Stimulated activated CD4-positive, alpha-beta T cell treated with anti-CD3 and anti-CD28 coated beads, Interleukin-4, amount 100 ng/mL, for 48 hours (primary cell): ENCODE measurements at regions not wholly inside any gene's neighbourhood (a gene's known extent, or its start where the extent isn't known, plus 50 kb on each side); places are given as distances from the start of the nearest gene placed in this dataset.
A peak's percentile ranks its signal among the peaks of the same experiment; 100 is the strongest.
"Not testable (repeated sequence)": the region's sequence is repeated elsewhere in the genome, so short reads cannot be mapped to it uniquely, and the experiment has no call there.

ENCODE experiments used
- DNase-seq, 2 donors: peaks; one replicate each; pipeline ENCODE4 v3.0.0-alpha.2; 2020; ENCODE audit warnings: low read depth in 2 of 2

- no peak for DNase-seq
Measured at GRCh38 chr14:106652494-106652893, 1126.1 kb downstream of the TMEM121 start.

GRCh38 chr14:106657460-106657859 lies 1131.1 kb downstream of the TMEM121 start:
- peak; percentile 54 to 59 for DNase-seq

GRCh38 chr14:106658066-106658860 lies 1131.9 kb downstream of the TMEM121 start:
- not testable (repeated sequence) for DNase-seq

- DNase-seq, result peak; percentile 25 to 26
Measured at GRCh38 chr14:106661561-106661960, 1135.2 kb downstream of the TMEM121 start.

GRCh38 chr14:106662936-106663550 lies 1136.7 kb downstream of the TMEM121 start:
- no peak for DNase-seq

- DNase-seq, result peak; percentile 68 to 75
Measured at GRCh38 chr14:106663805-106664410, 1137.5 kb downstream of the TMEM121 start.

- DNase-seq, result peak; percentile 26 to 53
Measured at GRCh38 chr14:106665814-106666213, 1139.4 kb downstream of the TMEM121 start.

GRCh38 chr14:106666341-106666740 lies 1140.0 kb downstream of the TMEM121 start:
- DNase-seq, result no peak

GRCh38 chr14:106670011-106670410 lies 1143.6 kb downstream of the TMEM121 start:
- DNase-seq, result no peak

- DNase-seq, result not testable (repeated sequence)
Measured at GRCh38 chr14:106674093-106674492, 1147.7 kb downstream of the TMEM121 start.

GRCh38 chr14:106674509-106675125 lies 1148.2 kb downstream of the TMEM121 start:
- DNase-seq, result peak in 1 of 2 donors; percentile 72

- not testable (repeated sequence) for DNase-seq
Measured at GRCh38 chr14:106675716-106676115, 1149.3 kb downstream of the TMEM121 start.

GRCh38 chr14:106679776-106680175 lies 1153.4 kb downstream of the TMEM121 start:
- DNase-seq, result no peak

- DNase-seq, result no peak
Measured at GRCh38 chr14:106681161-106681560, 1154.8 kb downstream of the TMEM121 start.

GRCh38 chr14:106681568-106681967 lies 1155.2 kb downstream of the TMEM121 start:
- DNase-seq, result no peak

- DNase-seq, result no peak
Measured at GRCh38 chr14:106683631-106684030, 1157.2 kb downstream of the TMEM121 start.

- no peak for DNase-seq
Measured at GRCh38 chr14:106686533-106686932, 1160.2 kb downstream of the TMEM121 start.

- DNase-seq, result no peak
Measured at GRCh38 chr14:106690333-106690891, 1164.0 kb downstream of the TMEM121 start.

GRCh38 chr14:106691601-106692291 lies 1165.4 kb downstream of the TMEM121 start:
- peak; percentile 85 to 96 for DNase-seq

GRCh38 chr14:106694638-106695393 lies 1168.4 kb downstream of the TMEM121 start:
- DNase-seq, result peak; percentile 69 to 70
